ENCODE measurements at regions not wholly inside any gene's neighbourhood (a gene's known extent, or its start where the extent isn't known, plus 50 kb on each side); places are given as distances from the start of the nearest gene placed in this dataset.
"Not testable (repeated sequence)": the region's sequence is repeated elsewhere in the genome, so short reads cannot be mapped to it uniquely, and the experiment has no call there.

- in situ Hi-C loops (cut with HindIII; ENCODE audit: low pct_unique_long_range_greater_than_20kb, low sequenced_read_pairs), result no loop called here
- TF ChIP-seq JUND (IDR thresholded peaks at IDR 0.05; ENCODE audit: low read depth), result no peak
- DNase-seq (ENCODE audit: low read depth in 1 of 2, low spot score in 1 of 2), result no peak
Observed at GRCh38 chr2:117336496-117336895, 478.0 kb upstream of the DDX18 start.

DNA sequence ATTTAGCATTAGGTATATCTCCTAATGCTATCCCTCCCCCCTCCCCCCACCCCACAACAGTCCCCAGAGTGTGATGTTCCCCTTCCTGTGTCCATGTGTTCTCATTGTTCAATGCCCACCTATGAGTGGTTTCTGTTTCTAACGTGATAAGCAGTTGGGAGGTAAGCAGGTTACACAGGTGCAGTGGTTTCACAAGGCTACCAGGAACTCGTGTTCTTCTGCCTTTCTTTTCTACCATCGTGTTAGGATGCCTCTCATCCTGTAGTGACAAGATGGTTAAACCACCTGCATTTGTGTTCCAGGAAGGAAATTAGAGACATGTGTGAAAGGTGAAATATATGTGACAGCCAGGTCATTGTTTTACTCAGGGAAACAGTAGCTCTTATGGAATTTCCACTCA, 476.5 kb upstream of the DDX18 start:
- in situ Hi-C loops (cut with HindIII; ENCODE audit: low pct_unique_long_range_greater_than_20kb, low sequenced_read_pairs); DNase-seq (ENCODE audit: low read depth in 1 of 2, low spot score in 1 of 2): not testable (repeated sequence)

GRCh38 chr2:117339980-117340379, 474.5 kb upstream of the DDX18 start:
- no peak for TF ChIP-seq JUND (IDR thresholded peaks at IDR 0.05; ENCODE audit: low read depth)
- in situ Hi-C loops (cut with HindIII; ENCODE audit: low pct_unique_long_range_greater_than_20kb, low sequenced_read_pairs), result no loop called here
- DNase-seq (ENCODE audit: low read depth in 1 of 2, low spot score in 1 of 2), result no peak

GRCh38 chr2:117341690-117342089, 472.8 kb upstream of the DDX18 start:
- DNase-seq (ENCODE audit: low read depth in 1 of 2, low spot score in 1 of 2), result no peak
- no peak for TF ChIP-seq JUND (IDR thresholded peaks at IDR 0.05; ENCODE audit: low read depth)

GRCh38 chr2:117342415-117342814, 472.1 kb upstream of the DDX18 start:
- DNase-seq (ENCODE audit: low read depth in 1 of 2, low spot score in 1 of 2), result no peak
- in situ Hi-C loops (cut with HindIII; ENCODE audit: low pct_unique_long_range_greater_than_20kb, low sequenced_read_pairs), result no loop called here
- no peak for TF ChIP-seq JUND (IDR thresholded peaks at IDR 0.05; ENCODE audit: low read depth)

More at GRCh38 chr2:117341690-117342089, 472.8 kb upstream of the DDX18 start:
- in situ Hi-C loops (cut with HindIII; ENCODE audit: low pct_unique_long_range_greater_than_20kb, low sequenced_read_pairs), result no loop called here

DNA sequence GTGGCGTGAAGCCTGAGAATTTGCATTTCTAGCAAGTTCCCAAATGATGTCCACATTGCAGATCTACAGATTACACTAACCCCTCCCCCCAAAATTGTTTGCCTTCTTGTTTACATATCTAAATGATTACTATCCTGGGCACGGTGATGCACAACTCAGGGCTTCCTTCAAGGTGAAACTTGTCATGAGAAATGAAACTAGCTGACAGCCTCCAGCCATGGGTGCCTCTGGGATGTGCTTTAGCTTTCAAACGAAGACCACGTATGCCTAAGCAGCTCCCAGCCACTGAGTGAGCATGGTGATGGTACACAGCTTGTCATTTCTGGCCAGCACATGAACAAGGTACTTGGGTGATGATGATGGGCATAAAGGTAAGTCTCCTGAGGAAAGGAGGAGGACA, 464.8 kb upstream of the DDX18 start:
- no peak for TF ChIP-seq JUND (IDR thresholded peaks at IDR 0.05; ENCODE audit: low read depth)
- in situ Hi-C loops (cut with HindIII; ENCODE audit: low pct_unique_long_range_greater_than_20kb, low sequenced_read_pairs), result no loop called here
- peak in 1 of 2 experiments; percentile 19 for DNase-seq (ENCODE audit: low read depth in 1 of 2, low spot score in 1 of 2)

GRCh38 chr2:117351396-117351795, 463.1 kb upstream of the DDX18 start:
- DNase-seq (ENCODE audit: low read depth in 1 of 2, low spot score in 1 of 2), result no peak
- in situ Hi-C loops (cut with HindIII; ENCODE audit: low pct_unique_long_range_greater_than_20kb, low sequenced_read_pairs), result no loop called here
- TF ChIP-seq JUND (IDR thresholded peaks at IDR 0.05; ENCODE audit: low read depth), result no peak

GRCh38 chr2:117359266-117359914, 455.1 kb upstream of the DDX18 start:
- in situ Hi-C loops (cut with HindIII; ENCODE audit: low pct_unique_long_range_greater_than_20kb, low sequenced_read_pairs), result no loop called here
- no peak for DNase-seq (ENCODE audit: low read depth in 1 of 2, low spot score in 1 of 2)
- no peak for TF ChIP-seq JUND (IDR thresholded peaks at IDR 0.05; ENCODE audit: low read depth)

DNA sequence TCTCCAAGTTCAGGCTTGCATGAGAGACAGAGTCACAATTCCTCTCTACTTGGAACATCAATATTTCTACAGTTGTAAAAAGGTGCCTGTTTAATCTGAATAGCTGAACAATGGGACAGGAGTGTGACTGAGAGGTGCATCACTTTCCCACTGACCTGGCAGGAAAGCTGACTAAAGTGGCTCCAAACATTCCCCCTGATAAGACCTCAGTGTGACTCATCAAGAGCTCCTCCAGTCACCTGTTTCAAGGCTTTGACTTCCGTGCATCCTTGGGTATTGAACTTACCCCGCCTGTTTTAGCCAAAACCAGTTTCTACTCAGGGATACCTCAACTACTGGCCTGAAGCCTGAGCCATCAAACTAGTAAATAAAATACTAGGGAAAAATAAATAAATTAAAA, 453.9 kb upstream of the DDX18 start:
- in situ Hi-C loops (cut with HindIII; ENCODE audit: low pct_unique_long_range_greater_than_20kb, low sequenced_read_pairs), result no loop called here
- TF ChIP-seq JUND (IDR thresholded peaks at IDR 0.05; ENCODE audit: low read depth), result no peak

DNA sequence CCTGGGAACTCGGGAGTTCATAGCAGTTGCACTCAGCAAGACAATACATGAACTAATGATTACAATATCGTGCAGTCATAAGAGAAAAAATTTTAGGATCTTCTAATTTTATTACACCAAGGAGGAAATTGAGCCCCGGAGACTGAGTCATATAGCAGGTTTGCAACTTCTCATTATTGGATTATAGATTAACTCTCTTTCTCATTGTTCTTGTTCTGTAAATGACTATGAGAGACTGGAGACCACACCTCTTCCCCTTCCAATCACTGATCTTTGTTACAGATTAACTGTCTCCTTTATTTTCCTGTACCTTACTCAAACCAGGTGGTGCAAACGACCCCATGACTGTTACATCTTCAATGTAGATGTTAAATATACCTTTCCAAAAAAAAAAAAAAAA, 435.8 kb upstream of the DDX18 start:
- TF ChIP-seq JUND (IDR thresholded peaks at IDR 0.05; ENCODE audit: low read depth), result no peak
- in situ Hi-C loops (cut with HindIII; ENCODE audit: low pct_unique_long_range_greater_than_20kb, low sequenced_read_pairs), result no loop called here
- DNase-seq (ENCODE audit: low read depth in 1 of 2, low spot score in 1 of 2), result no peak

More for the DNA sequence above, 453.9 kb upstream of the DDX18 start:
- DNase-seq (ENCODE audit: low read depth in 1 of 2, low spot score in 1 of 2), result no peak

DNA sequence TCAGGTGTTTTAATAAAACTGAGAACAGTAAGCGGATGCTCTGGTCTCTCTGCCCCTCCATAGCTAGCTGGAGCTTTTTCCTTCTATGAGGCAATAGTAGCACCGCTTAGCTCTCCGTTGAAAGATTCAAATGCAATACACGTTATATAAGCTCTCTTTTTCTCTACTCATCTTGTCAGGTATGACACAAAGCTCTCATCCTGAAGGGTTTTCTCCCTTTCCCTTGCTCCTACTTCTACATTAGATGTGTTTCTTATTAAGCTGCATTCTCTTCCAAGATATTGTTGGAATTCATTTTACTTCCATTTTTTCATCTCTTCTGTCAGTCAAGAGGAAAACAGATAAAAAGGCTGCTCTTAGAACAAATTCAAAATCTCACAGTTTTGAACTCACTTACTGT, 434.6 kb upstream of the DDX18 start:
- in situ Hi-C loops (cut with HindIII; ENCODE audit: low pct_unique_long_range_greater_than_20kb, low sequenced_read_pairs), result no loop called here
- no peak for DNase-seq (ENCODE audit: low read depth in 1 of 2, low spot score in 1 of 2)

DNA sequence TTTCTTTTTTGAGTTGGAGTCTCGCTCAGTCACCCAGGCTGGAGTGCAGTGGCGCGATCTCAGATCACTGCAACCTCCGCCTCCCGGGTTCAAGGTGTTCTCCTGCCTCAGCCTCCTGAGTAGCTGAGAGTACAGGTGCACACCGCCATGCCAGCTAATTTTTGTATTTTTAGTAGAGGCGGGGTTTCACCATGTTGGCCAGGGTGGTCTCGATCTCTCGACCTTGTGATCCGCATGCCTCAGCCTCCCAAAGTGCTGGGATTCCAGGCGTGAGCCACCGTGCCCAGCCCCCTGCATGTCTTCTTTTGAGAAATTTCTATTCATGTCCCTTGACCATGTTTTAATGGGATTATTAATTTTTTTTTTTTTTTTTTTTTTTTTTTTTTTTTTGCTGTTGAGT, 430.5 kb upstream of the DDX18 start:
- DNase-seq (ENCODE audit: low read depth in 1 of 2, low spot score in 1 of 2); in situ Hi-C loops (cut with HindIII; ENCODE audit: low pct_unique_long_range_greater_than_20kb, low sequenced_read_pairs): not testable (repeated sequence)

More for the DNA sequence above, 434.6 kb upstream of the DDX18 start:
- TF ChIP-seq JUND (IDR thresholded peaks at IDR 0.05; ENCODE audit: low read depth), result no peak

DNA sequence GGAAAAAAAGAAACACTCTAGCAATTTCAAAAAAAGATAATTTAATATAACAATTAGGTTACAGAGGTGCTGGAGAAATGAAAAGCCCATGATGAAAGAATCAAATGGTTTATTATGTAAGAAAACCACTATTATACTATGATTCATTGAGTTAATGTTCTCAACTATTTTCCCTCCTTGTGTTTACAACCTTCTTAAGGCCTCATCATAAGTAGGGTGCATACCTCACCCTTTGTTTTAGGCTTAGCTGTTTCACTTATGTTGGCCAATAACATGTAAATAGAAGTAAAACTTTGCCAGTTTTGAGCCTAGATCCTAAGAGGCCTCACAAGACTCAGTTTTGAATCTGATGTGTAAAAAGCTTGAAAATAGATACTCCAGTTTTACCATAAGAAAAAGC, 418.3 kb upstream of the DDX18 start:
- no peak for DNase-seq (ENCODE audit: low read depth in 1 of 2, low spot score in 1 of 2)
- TF ChIP-seq JUND (IDR thresholded peaks at IDR 0.05; ENCODE audit: low read depth), result no peak
- in situ Hi-C loops (cut with HindIII; ENCODE audit: low pct_unique_long_range_greater_than_20kb, low sequenced_read_pairs), result no loop called here

- DNase-seq (ENCODE audit: low read depth in 1 of 2, low spot score in 1 of 2), result no peak
- no peak for TF ChIP-seq JUND (IDR thresholded peaks at IDR 0.05; ENCODE audit: low read depth)
- in situ Hi-C loops (cut with HindIII; ENCODE audit: low pct_unique_long_range_greater_than_20kb, low sequenced_read_pairs), result no loop called here
Observed at GRCh38 chr2:117401582-117401981, 412.9 kb upstream of the DDX18 start.

All from T47D (cell line).